H9 (cell line): ENCODE measurements at regions not wholly inside any gene's neighbourhood (a gene's known extent, or its start where the extent isn't known, plus 50 kb on each side); places are given as distances from the start of the nearest gene placed in this dataset.

Experiments
- DNase-seq: peaks from one replicate; pipeline ENCODE4 v3.0.0-alpha.2; 2017
- H2AFZ ChIP-seq: one replicate; pipeline ENCODE4 v1.6.1; 2013; ENCODE audit warnings: mild to moderate bottlenecking, low read length, control low read depth, moderate library complexity
- H2AK5ac ChIP-seq: 2 replicates; pipeline ENCODE4 v1.6.1; 2013; ENCODE audit warnings: low read length, control low read depth, mixed read lengths; ENCODE audit not compliant: insufficient read length
- H2BK120ac ChIP-seq: one replicate; pipeline ENCODE4 v1.6.1; 2013; ENCODE audit warnings: low read depth, mild to moderate bottlenecking, low read length, control low read depth, inconsistent platforms; ENCODE audit not compliant: poor library complexity, severe bottlenecking
- H2BK12ac ChIP-seq: 2 replicates; pipeline ENCODE4 v1.6.1; 2013; ENCODE audit warnings: low read length, control low read depth, mixed read lengths, low read depth; ENCODE audit not compliant: insufficient read length
- H2BK15ac ChIP-seq: 2 replicates; pipeline ENCODE4 v1.6.1; 2013; ENCODE audit warnings: low read depth, low read length, control low read depth
- H2BK20ac ChIP-seq: one replicate; pipeline ENCODE4 v1.6.1; 2013; ENCODE audit warnings: low read depth, mild to moderate bottlenecking, low read length, control low read depth, inconsistent platforms; ENCODE audit not compliant: poor library complexity, severe bottlenecking
- H2BK5ac ChIP-seq: 2 replicates; pipeline ENCODE4 v1.6.1; 2013; ENCODE audit warnings: low read length, control low read depth, mixed read lengths; ENCODE audit not compliant: insufficient read length
- H3K14ac ChIP-seq: 2 replicates; pipeline ENCODE4 v1.6.1; 2013; ENCODE audit warnings: low read length, control low read depth; ENCODE audit not compliant: insufficient read depth
- H3K18ac ChIP-seq: 2 replicates; pipeline ENCODE4 v1.6.1; 2013; ENCODE audit warnings: low read depth, mild to moderate bottlenecking, mixed read lengths, low read length, control low read depth; ENCODE audit not compliant: insufficient read length
- H3K23ac ChIP-seq: 2 replicates; pipeline ENCODE4 v1.6.1; 2013; ENCODE audit warnings: low read length, control low read depth, mixed read lengths, low read depth; ENCODE audit not compliant: insufficient read length
- H3K23me2 ChIP-seq: 2 replicates; pipeline ENCODE4 v1.6.1; 2013; ENCODE audit warnings: low read depth, mild to moderate bottlenecking, mixed read lengths, low read length, control low read depth; ENCODE audit not compliant: insufficient read length, poor library complexity, severe bottlenecking
- H3K27ac ChIP-seq: 2 replicates; pipeline ENCODE4 v1.5.1; 2013; ENCODE audit warnings: low read length, control low read depth, mixed read lengths, low read depth; ENCODE audit not compliant: insufficient read length
- H3K27me3 ChIP-seq: 2 replicates; pipeline ENCODE4 v1.6.1; 2013; ENCODE audit warnings: low read length, control low read depth, inconsistent platforms; ENCODE audit not compliant: insufficient read depth
- H3K4ac ChIP-seq: 2 replicates; pipeline ENCODE4 v1.6.1; 2013; ENCODE audit warnings: low read depth, mild to moderate bottlenecking, control low read depth, inconsistent platforms, low read length, moderate library complexity
- H3K4me1 ChIP-seq: 2 replicates; pipeline ENCODE4 v1.6.1; 2013; ENCODE audit warnings: low read length, control low read depth, inconsistent platforms; ENCODE audit not compliant: insufficient read depth
- H3K4me2 ChIP-seq: 2 replicates; pipeline ENCODE4 v1.6.1; 2013; ENCODE audit warnings: low read length, control low read depth, mixed read lengths; ENCODE audit not compliant: insufficient read length, insufficient read depth
- H3K56ac ChIP-seq: 2 replicates; pipeline ENCODE4 v1.6.1; 2013; ENCODE audit warnings: low read depth, mild to moderate bottlenecking, mixed read lengths, low read length, control low read depth; ENCODE audit not compliant: insufficient read length
- H3K79me1 ChIP-seq: 2 replicates; pipeline ENCODE4 v1.6.1; 2013; ENCODE audit warnings: low read depth, mild to moderate bottlenecking, moderate library complexity, low read length, control low read depth, inconsistent platforms; ENCODE audit not compliant: insufficient read depth, poor library complexity, severe bottlenecking
- H3K79me2 ChIP-seq: 2 replicates; pipeline ENCODE4 v1.6.1; 2013; ENCODE audit warnings: low read length, control low read depth, inconsistent platforms; ENCODE audit not compliant: insufficient read depth
- H3K9ac ChIP-seq: 2 replicates; pipeline ENCODE4 v1.6.1; 2013; ENCODE audit warnings: low read length, control low read depth, mixed read lengths; ENCODE audit not compliant: insufficient read length; ENCODE audit errors: extremely low read depth
- H3K9me3 ChIP-seq: one replicate; pipeline ENCODE4 v1.6.1; 2013; ENCODE audit warnings: low read depth, low read length, inconsistent platforms; ENCODE audit not compliant: control insufficient read depth
- H3T11ph ChIP-seq: one replicate; pipeline ENCODE4 v1.6.1; 2013; ENCODE audit warnings: mild to moderate bottlenecking, low read length, control low read depth, inconsistent platforms
- H4K20me1 ChIP-seq: one replicate; pipeline ENCODE4 v1.6.1; 2013; ENCODE audit not compliant: control insufficient read depth, insufficient read length, insufficient read depth
- H4K5ac ChIP-seq: 2 replicates; pipeline ENCODE4 v1.6.1; 2013; ENCODE audit warnings: low read depth, mild to moderate bottlenecking, mixed read lengths, low read length, control low read depth; ENCODE audit not compliant: insufficient read length
- H4K8ac ChIP-seq: replicated peaks from 2 replicates; pipeline ENCODE4 v1.6.1; 2013; ENCODE audit warnings: low read length, control low read depth, mixed read lengths, low read depth; ENCODE audit not compliant: insufficient read length
- H4K91ac ChIP-seq: 2 replicates; pipeline ENCODE4 v1.6.1; 2013; ENCODE audit warnings: low read depth, mild to moderate bottlenecking, moderate library complexity, mixed read lengths, low read length, control low read depth; ENCODE audit not compliant: insufficient read length
- H3K27ac Mint-ChIP-seq, 3 experiments: 2 replicates in 2 of 3; 3 replicates in 1 of 3; pipeline ENCODE4 v1.8.0; 2020 to 2021; ENCODE audit warnings: mixed read lengths in 3 of 3, mild to moderate bottlenecking in 1 of 3, moderate library complexity in 1 of 3
- H3K27me3 Mint-ChIP-seq: 2 replicates; pipeline ENCODE4 v1.8.0; 2021; ENCODE audit warnings: low read depth, mild to moderate bottlenecking, moderate library complexity, mixed read lengths
- H3K36me3 Mint-ChIP-seq, 3 experiments: 2 replicates in 2 of 3; 3 replicates in 1 of 3; pipeline ENCODE4 v1.8.0; 2020 to 2021; ENCODE audit warnings: low read depth in 3 of 3, mixed read lengths in 3 of 3; ENCODE audit not compliant: insufficient read depth in 1 of 3
- H3K4me1 Mint-ChIP-seq, 2 experiments: 2 replicates each; pipeline ENCODE4 v1.8.0; 2020; ENCODE audit warnings: mixed read lengths in 2 of 2
- H3K4me3 Mint-ChIP-seq, 2 experiments: 2 replicates in 1 of 2; 3 replicates in 1 of 2; pipeline ENCODE4 v1.8.0; 2020 to 2021; ENCODE audit warnings: mild to moderate bottlenecking in 2 of 2, mixed read lengths in 2 of 2, moderate library complexity in 1 of 2
- H3K9me3 Mint-ChIP-seq, 2 experiments: 2 replicates in 1 of 2; 3 replicates in 1 of 2; pipeline ENCODE4 v1.8.0; 2020; ENCODE audit warnings: mild to moderate bottlenecking in 2 of 2, mixed read lengths in 2 of 2, moderate library complexity in 1 of 2
- CTCF ChIP-seq: fragments of 200-600 bp; sonication (generic); conservative IDR thresholded peaks from 3 replicates; pipeline ENCODE4 v1.8.0; 2021; ENCODE audit warnings: antibody characterized with exemption, mild to moderate bottlenecking
- WGBS: extraction: QIAGEN DNeasy Blood & Tissue Kit; methylation state at CpG from one replicate; pipeline ENCODE4 v1.1.7; 2013; ENCODE audit warnings: missing lambda C conversion rate, low lambda C conversion rate, mixed read lengths; ENCODE audit not compliant: insufficient read length; ENCODE audit errors: extremely low coverage; 5-methylcytosine and 5-hydroxymethylcytosine counted together

- H3K4me3 Mint-ChIP-seq = no peak overlapping the region
- Histone ChIP-seq H2BK20ac (no peak overlapping the region), H3K27me3 (no peaks in the 10 kb centered on the region), H3K23ac (no peak overlapping the region), H3K23me2 (no peaks in the 10 kb centered on the region), H3K9ac (no peak overlapping the region), H3K18ac (no peak overlapping the region), H3K56ac (no peak overlapping the region), H4K91ac (no peak overlapping the region), H2AFZ (no peak overlapping the region), H4K8ac (no peak overlapping the region), H3K4me2 (no peak overlapping the region), H2BK5ac (no peak overlapping the region), H3K79me2 (no peaks in the 10 kb centered on the region), H3K79me1 (no peaks in the 10 kb centered on the region), H3K4ac (no peak overlapping the region), H3T11ph (no peak overlapping the region), H2BK120ac (no peak overlapping the region), H2BK15ac (no peak overlapping the region), H2AK5ac (no peak overlapping the region), H4K5ac (no peak overlapping the region), H3K9me3 (peaks cover 10% of the 10 kb centered on the region), H4K20me1 (no peaks in the 10 kb centered on the region), H3K27ac (no peak overlapping the region), H3K4me1 (no peaks in the 10 kb centered on the region), H2BK12ac (no peak overlapping the region), H3K14ac (no peak overlapping the region)
- H3K27ac Mint-ChIP-seq = peak overlapping the region in 1 of 3 experiments; percentile 64; a peak in 1 of 7 replicates
- peaks cover 8 to 15% (median 13%) of the 10 kb centered on the region in 3 experiments; a peak in 6 of 7 replicates for H3K36me3 Mint-ChIP-seq
- H3K4me1 Mint-ChIP-seq = peaks cover 12 to 23% of the 10 kb centered on the region in 2 experiments; a peak in 3 of 4 replicates
- no CpG with 5 or more reads among the region's 4 CpGs for WGBS
- H3K9me3 Mint-ChIP-seq = peaks cover 14 to 16% of the 10 kb centered on the region in 2 experiments
- DNase-seq = no peak
- H3K27me3 Mint-ChIP-seq = no peaks in the 10 kb centered on the region; the same call in 1 of the 2 replicates
- no peak for TF ChIP-seq CTCF
Observed at GRCh38 chr2:43123028-43123427, 103.4 kb downstream of the ZFP36L2 start.
